ENCODE measurements at regions not wholly inside any gene's neighbourhood (a gene's known extent, or its start where the extent isn't known, plus 50 kb on each side); places are given as distances from the start of the nearest gene placed in this dataset.

GRCh38 chr5:118778941-118779340, 209.4 kb downstream of the DTWD2 start:
- FAIRE-seq (no peak), DNase-seq (ENCODE audit: extremely low spot score, insufficient read length, low read depth) (no peak)

GRCh38 chr5:118777189-118777736, 211.1 kb downstream of the DTWD2 start:
- DNase-seq (ENCODE audit: extremely low spot score, insufficient read length, low read depth) (no peak), FAIRE-seq (no peak)

- DNase-seq (ENCODE audit: extremely low spot score, insufficient read length, low read depth) (no peak), FAIRE-seq (peak; percentile 60)
These were observed 211.6 kb downstream of the DTWD2 start for GRCh38 chr5:118776755-118777154.

- FAIRE-seq (peak; percentile 9), DNase-seq (ENCODE audit: extremely low spot score, insufficient read length, low read depth) (no peak)
These were observed 212.4 kb downstream of the DTWD2 start for GRCh38 chr5:118775790-118776499.

GRCh38 chr5:118768607-118769175, 219.7 kb downstream of the DTWD2 start:
- FAIRE-seq (no peak), DNase-seq (ENCODE audit: extremely low spot score, insufficient read length, low read depth) (no peak)

- DNase-seq (ENCODE audit: extremely low spot score, insufficient read length, low read depth) = no peak
- FAIRE-seq = no peak
These were observed 226.1 kb downstream of the DTWD2 start for GRCh38 chr5:118762291-118762690.

GRCh38 chr5:118761814-118762213, 226.5 kb downstream of the DTWD2 start:
- DNase-seq (ENCODE audit: extremely low spot score, insufficient read length, low read depth) = no peak

GRCh38 chr5:118752969-118753368, 235.4 kb downstream of the DTWD2 start:
- no peak for FAIRE-seq

More at GRCh38 chr5:118761814-118762213, 226.5 kb downstream of the DTWD2 start:
- no peak for FAIRE-seq

GRCh38 chr5:118736396-118736795, 252.0 kb downstream of the DTWD2 start:
- FAIRE-seq = no peak
- no peak for DNase-seq (ENCODE audit: extremely low spot score, insufficient read length, low read depth)

More at GRCh38 chr5:118752969-118753368, 235.4 kb downstream of the DTWD2 start:
- DNase-seq (ENCODE audit: extremely low spot score, insufficient read length, low read depth) = no peak

- DNase-seq (ENCODE audit: extremely low spot score, insufficient read length, low read depth) (no peak), FAIRE-seq (no peak)
These were observed 255.0 kb downstream of the DTWD2 start for GRCh38 chr5:118733394-118733793.

GRCh38 chr5:118728191-118728590, 260.2 kb downstream of the DTWD2 start:
- FAIRE-seq (no peak), DNase-seq (ENCODE audit: extremely low spot score, insufficient read length, low read depth) (no peak)

GRCh38 chr5:118726891-118727290, 261.5 kb downstream of the DTWD2 start:
- FAIRE-seq (no peak), DNase-seq (ENCODE audit: extremely low spot score, insufficient read length, low read depth) (no peak)

GRCh38 chr5:118723021-118723338, 265.4 kb downstream of the DTWD2 start:
- DNase-seq (ENCODE audit: extremely low spot score, insufficient read length, low read depth) (no peak), FAIRE-seq (peak; percentile 36)

GRCh38 chr5:118722122-118723020, 266.0 kb downstream of the DTWD2 start:
- FAIRE-seq (peak; percentile 48), DNase-seq (ENCODE audit: extremely low spot score, insufficient read length, low read depth) (no peak)

GRCh38 chr5:118711727-118712126, 276.6 kb downstream of the DTWD2 start:
- DNase-seq (ENCODE audit: extremely low spot score, insufficient read length, low read depth) (no peak), FAIRE-seq (no peak)

GRCh38 chr5:118705959-118706667, 282.2 kb downstream of the DTWD2 start:
- no peak for FAIRE-seq
- DNase-seq (ENCODE audit: extremely low spot score, insufficient read length, low read depth) = no peak

- DNase-seq (ENCODE audit: extremely low spot score, insufficient read length, low read depth) (no peak), FAIRE-seq (no peak)
These were observed 285.1 kb downstream of the DTWD2 start for GRCh38 chr5:118703241-118703640.

- no peak for DNase-seq (ENCODE audit: extremely low spot score, insufficient read length, low read depth)
- no peak for FAIRE-seq
These were observed 286.6 kb downstream of the DTWD2 start for GRCh38 chr5:118701791-118702190.

- DNase-seq (ENCODE audit: extremely low spot score, insufficient read length, low read depth) = no peak
- FAIRE-seq = no peak
These were observed 287.8 kb downstream of the DTWD2 start for GRCh38 chr5:118700510-118700909.

GRCh38 chr5:118698774-118699173, 289.6 kb downstream of the DTWD2 start:
- FAIRE-seq = no peak
- no peak for DNase-seq (ENCODE audit: extremely low spot score, insufficient read length, low read depth)

All from GM18507 (cell line).